Liver (tissue), 8 donors: ENCODE measurements at regions not wholly inside any gene's neighbourhood (a gene's known extent, or its start where the extent isn't known, plus 50 kb on each side); places are given as distances from the start of the nearest gene placed in this dataset.

ENCODE experiments used
- DNase-seq: peaks from one replicate; pipeline ENCODE4 v3.0.0-alpha.2; 2017; ENCODE audit warnings: low spot score
- H3K27ac ChIP-seq, 2 donors: one replicate each; pipeline ENCODE4 v1.7.0; 2013; ENCODE audit warnings: inconsistent platforms in 2 of 2, low read length in 2 of 2, control low read depth in 1 of 2, low read depth in 1 of 2, mild to moderate bottlenecking in 1 of 2
- H3K27me3 ChIP-seq, 4 donors: one replicate each; pipeline versions ENCODE4 v1.6.1 to v1.7.0; 2013; ENCODE audit warnings: low read length in 3 of 4, inconsistent platforms in 1 of 4, mild to moderate bottlenecking in 1 of 4, moderate library complexity in 1 of 4; ENCODE audit not compliant: control insufficient read depth in 4 of 4, insufficient read depth in 4 of 4
- H3K36me3 ChIP-seq, 4 donors: one replicate each; pipeline versions ENCODE4 v1.6.1 to v1.7.0; 2013; ENCODE audit warnings: low read length in 3 of 4, mild to moderate bottlenecking in 3 of 4, low read depth in 1 of 4, moderate library complexity in 1 of 4; ENCODE audit not compliant: control insufficient read depth in 4 of 4, insufficient read depth in 3 of 4
- H3K4me1 ChIP-seq, 4 donors: one replicate each; pipeline versions ENCODE4 v1.6.1 to v1.7.0; 2013; ENCODE audit warnings: low read length in 3 of 4, mild to moderate bottlenecking in 3 of 4, moderate library complexity in 1 of 4; ENCODE audit not compliant: control insufficient read depth in 4 of 4, insufficient read depth in 4 of 4
- H3K4me3 ChIP-seq, 3 donors: one replicate each; pipeline versions ENCODE4 v1.6.1 to v1.7.0; 2013; ENCODE audit warnings: low read length in 3 of 3, control low read depth in 1 of 3, low read depth in 1 of 3, mild to moderate bottlenecking in 1 of 3
- H3K9ac ChIP-seq, 2 donors: one replicate each; pipeline ENCODE4 v1.7.0; 2013; ENCODE audit warnings: low read length in 2 of 2, mild to moderate bottlenecking in 2 of 2, moderate library complexity in 2 of 2, control low read depth in 1 of 2, low read depth in 1 of 2
- H3K9me3 ChIP-seq, 4 donors: one replicate each; pipeline versions ENCODE4 v1.6.1 to v1.7.0; 2013; ENCODE audit warnings: low read length in 3 of 4; ENCODE audit not compliant: control insufficient read depth in 4 of 4
- ATF3 ChIP-seq: IDR thresholded peaks from 2 replicates; pipeline ENCODE4 v1.6.1; 2016; ENCODE audit warnings: antibody characterized with exemption
- CTCF ChIP-seq: fragments of 150-350 bp; IDR thresholded peaks from 2 replicates; pipeline ENCODE4 v1.5.1; 2017; ENCODE audit warnings: improper control_type of control experiment, low read depth, low read length; ENCODE audit not compliant: missing input control
- EGR1 ChIP-seq, 2 donors: IDR thresholded peaks; 2 replicates each; pipeline ENCODE4 v1.6.1; 2016 to 2018; ENCODE audit warnings: antibody characterized with exemption in 2 of 2, low read depth in 2 of 2
- FOXA1 ChIP-seq: IDR thresholded peaks from 2 replicates; pipeline ENCODE4 v1.6.1; 2016; ENCODE audit warnings: antibody characterized with exemption
- FOXA2 ChIP-seq: IDR thresholded peaks from 2 replicates; pipeline ENCODE4 v1.6.1; 2016; ENCODE audit warnings: antibody characterized with exemption
- GABPA ChIP-seq, 2 donors: IDR thresholded peaks in 1 of 2; conservative IDR thresholded peaks in 1 of 2; 2 replicates each; pipeline ENCODE4 v1.6.1; 2016; ENCODE audit warnings: antibody characterized with exemption in 2 of 2, mild to moderate bottlenecking in 1 of 2, moderate library complexity in 1 of 2
- HNF4A ChIP-seq, 2 donors: conservative IDR thresholded peaks; 2 replicates each; pipeline ENCODE4 v1.6.1; 2016; ENCODE audit warnings: antibody characterized with exemption in 2 of 2, mild to moderate bottlenecking in 2 of 2
- HNF4G ChIP-seq: IDR thresholded peaks from 2 replicates; pipeline ENCODE4 v1.6.1; 2016; ENCODE audit warnings: antibody characterized with exemption
- JUND ChIP-seq, 2 donors: IDR thresholded peaks; 2 replicates each; pipeline ENCODE4 v1.6.1; 2016; ENCODE audit warnings: antibody characterized with exemption in 2 of 2
- MAX ChIP-seq: IDR thresholded peaks from 2 replicates; pipeline ENCODE4 v1.6.1; 2016; ENCODE audit warnings: antibody characterized with exemption
- NR2F2 ChIP-seq: IDR thresholded peaks from 2 replicates; pipeline ENCODE4 v1.6.1; 2016; ENCODE audit warnings: antibody characterized with exemption
- RAD21 ChIP-seq, 2 donors: IDR thresholded peaks; 2 replicates each; pipeline ENCODE4 v1.6.1; 2016; ENCODE audit warnings: antibody characterized with exemption in 2 of 2, mild to moderate bottlenecking in 2 of 2
- REST ChIP-seq: IDR thresholded peaks from 2 replicates; pipeline ENCODE4 v1.6.1; 2016; ENCODE audit warnings: antibody characterized with exemption, mild to moderate bottlenecking
- RXRA ChIP-seq, 2 donors: IDR thresholded peaks; 2 replicates each; pipeline ENCODE4 v1.6.1; 2017 to 2018; ENCODE audit warnings: antibody characterized with exemption in 2 of 2, mild to moderate bottlenecking in 1 of 2
- SP1 ChIP-seq: IDR thresholded peaks from 2 replicates; pipeline ENCODE4 v1.6.1; 2018; ENCODE audit warnings: antibody characterized with exemption, mild to moderate bottlenecking
- TAF1 ChIP-seq: conservative IDR thresholded peaks from 2 replicates; pipeline ENCODE4 v1.6.1; 2016; ENCODE audit warnings: antibody characterized with exemption, mild to moderate bottlenecking
- YY1 ChIP-seq: IDR thresholded peaks from 2 replicates; pipeline ENCODE4 v1.6.1; 2016; ENCODE audit warnings: antibody characterized with exemption, mild to moderate bottlenecking
- ZBTB33 ChIP-seq: IDR thresholded peaks from 2 replicates; pipeline ENCODE4 v1.6.1; 2016; ENCODE audit warnings: antibody characterized with exemption
- WGBS: extraction: QIAGEN DNeasy Blood & Tissue Kit; methylation state at CpG from one replicate; pipeline ENCODE4 v1.1.7; 2013; 5-methylcytosine and 5-hydroxymethylcytosine counted together
- donor health status: healthy.
- donor health status: healthy.
- donor health status: healthy.
- donor health status: healthy.
- donor health status: healthy.

GRCh38 chr17:79446399-79447009 is 164.3 kb downstream of the RBFOX3 start:
- 77% methylated on average over 12 of the region's 12 CpGs for WGBS
- no peaks in the 10 kb centered on the region for H3K4me1 ChIP-seq
- H3K36me3 ChIP-seq = no peaks in the 10 kb centered on the region
- H3K4me3 ChIP-seq = no peak overlapping the region
- no peaks in the 10 kb centered on the region for H3K27me3 ChIP-seq
- no peaks in the 10 kb centered on the region for H3K9me3 ChIP-seq
- no peak overlapping the region for H3K27ac ChIP-seq
- no peak overlapping the region for H3K9ac ChIP-seq
- DNase-seq = no peak
- no peak for TF ChIP-seq FOXA2
- TF ChIP-seq ATF3 = no peak
- TF ChIP-seq FOXA1 = no peak
- no peak for TF ChIP-seq TAF1
- TF ChIP-seq CTCF = no peak
- TF ChIP-seq GABPA (IDR thresholded peaks at IDR 0.05 in 1 of 2, conservative IDR thresholded peaks at IDR 0.05 in 1 of 2) = no peak
- TF ChIP-seq HNF4A (conservative IDR thresholded peaks at IDR 0.05) = no peak
- TF ChIP-seq MAX = no peak
- no peak for TF ChIP-seq EGR1 (IDR thresholded peaks at IDR 0.05; ENCODE audit: low read depth in 2 of 2)
- TF ChIP-seq RAD21 (IDR thresholded peaks at IDR 0.05) = no peak
- no peak for TF ChIP-seq RXRA (IDR thresholded peaks at IDR 0.05)
- no peak for TF ChIP-seq SP1
- no peak for TF ChIP-seq YY1
- TF ChIP-seq HNF4G = no peak
- no peak for TF ChIP-seq NR2F2
- TF ChIP-seq JUND (IDR thresholded peaks at IDR 0.05) = no peak
- no peak for TF ChIP-seq REST
- TF ChIP-seq ZBTB33 = no peak
